ENCODE measurements at regions not wholly inside any gene's neighbourhood (a gene's known extent, or its start where the extent isn't known, plus 50 kb on each side); places are given as distances from the start of the nearest gene placed in this dataset.

GRCh38 chr5:82698026-82698425 is 379.2 kb downstream of the TMEM167A start:
- no peak for DNase-seq

GRCh38 chr5:82694711-82695285 is 382.4 kb downstream of the TMEM167A start:
- no peak for DNase-seq

DNA sequence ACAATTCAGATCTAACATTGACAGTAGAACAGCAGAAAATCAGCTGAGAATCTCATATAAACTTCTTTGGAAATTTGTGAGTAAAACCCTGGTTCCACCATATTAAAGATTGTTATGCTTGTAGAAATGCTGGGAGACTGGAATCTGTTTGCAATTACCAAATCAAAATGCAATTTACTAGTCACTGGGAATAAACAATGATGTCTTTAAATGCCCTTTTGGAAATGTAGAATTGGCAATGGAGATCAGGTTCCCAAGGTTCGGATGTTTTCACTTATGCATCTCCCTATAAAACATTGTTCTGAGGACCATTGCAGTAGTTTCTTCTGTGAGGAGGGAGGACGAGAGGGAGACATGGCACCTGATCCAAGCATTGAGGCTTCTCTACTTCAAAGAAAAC is 384.4 kb downstream of the TMEM167A start:
- no peak for DNase-seq

GRCh38 chr5:82684659-82685058 is 392.5 kb downstream of the TMEM167A start:
- DNase-seq, result no peak

DNA sequence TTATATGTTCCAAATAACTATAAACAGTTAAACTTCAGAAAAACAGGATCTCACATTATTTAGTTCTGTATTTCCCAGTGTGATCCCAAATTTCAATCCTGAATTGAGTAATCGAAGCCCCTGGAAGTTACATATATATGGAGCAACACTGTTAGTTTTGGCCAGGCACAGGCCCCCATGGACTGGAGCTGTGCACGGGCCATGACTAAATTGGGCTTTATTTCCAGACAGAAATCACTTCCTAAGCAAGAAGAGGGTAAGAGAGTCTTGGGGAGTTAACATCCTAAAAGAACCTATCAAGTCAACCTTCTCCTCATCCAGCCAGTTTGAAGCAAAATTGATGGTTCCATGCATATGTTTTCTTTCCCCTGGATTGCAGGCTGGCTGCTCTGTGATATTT is 393.0 kb downstream of the TMEM167A start:
- no peak for DNase-seq

- DNase-seq, result no peak
Observed at GRCh38 chr5:82679660-82680059, 397.5 kb downstream of the TMEM167A start.

DNA sequence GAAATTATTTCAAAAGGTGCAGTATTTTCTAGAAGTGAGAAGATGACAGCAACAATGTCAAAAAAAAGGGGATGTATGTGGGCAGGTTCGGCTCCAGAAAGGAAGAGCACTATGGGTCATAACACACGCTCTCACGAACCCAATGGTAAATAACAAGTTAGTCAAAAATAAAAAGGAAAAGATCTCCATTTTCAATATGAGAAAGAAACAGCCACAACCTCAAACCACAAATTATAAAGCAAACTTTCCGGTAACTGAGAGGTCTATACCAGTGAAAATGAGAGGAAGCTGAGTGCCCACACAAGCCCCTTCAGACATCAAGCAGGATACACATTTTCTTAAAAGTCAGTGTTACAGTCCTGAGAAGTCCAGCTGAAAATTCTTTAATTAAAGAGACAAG is 398.5 kb upstream of the RPS23 start:
- DNase-seq, result no peak

DNA sequence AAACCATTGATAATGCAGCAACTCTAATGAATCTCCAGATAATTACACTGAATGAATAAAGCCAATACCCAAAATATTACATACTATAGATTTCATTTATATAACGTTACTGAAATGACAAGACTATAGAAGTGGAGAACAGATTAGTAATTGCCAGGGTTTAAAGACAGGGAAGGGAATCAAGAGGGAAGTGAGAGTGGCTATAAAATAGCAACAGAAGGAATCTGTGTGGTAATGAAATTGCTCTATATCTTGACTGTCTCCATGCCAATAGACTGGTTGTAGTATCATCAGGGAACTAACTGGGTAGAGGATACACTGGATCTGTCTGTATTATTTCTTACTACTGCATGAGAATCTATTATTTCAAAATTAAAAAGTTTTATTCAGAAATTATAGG is 396.5 kb upstream of the RPS23 start:
- DNase-seq, result no peak

DNA sequence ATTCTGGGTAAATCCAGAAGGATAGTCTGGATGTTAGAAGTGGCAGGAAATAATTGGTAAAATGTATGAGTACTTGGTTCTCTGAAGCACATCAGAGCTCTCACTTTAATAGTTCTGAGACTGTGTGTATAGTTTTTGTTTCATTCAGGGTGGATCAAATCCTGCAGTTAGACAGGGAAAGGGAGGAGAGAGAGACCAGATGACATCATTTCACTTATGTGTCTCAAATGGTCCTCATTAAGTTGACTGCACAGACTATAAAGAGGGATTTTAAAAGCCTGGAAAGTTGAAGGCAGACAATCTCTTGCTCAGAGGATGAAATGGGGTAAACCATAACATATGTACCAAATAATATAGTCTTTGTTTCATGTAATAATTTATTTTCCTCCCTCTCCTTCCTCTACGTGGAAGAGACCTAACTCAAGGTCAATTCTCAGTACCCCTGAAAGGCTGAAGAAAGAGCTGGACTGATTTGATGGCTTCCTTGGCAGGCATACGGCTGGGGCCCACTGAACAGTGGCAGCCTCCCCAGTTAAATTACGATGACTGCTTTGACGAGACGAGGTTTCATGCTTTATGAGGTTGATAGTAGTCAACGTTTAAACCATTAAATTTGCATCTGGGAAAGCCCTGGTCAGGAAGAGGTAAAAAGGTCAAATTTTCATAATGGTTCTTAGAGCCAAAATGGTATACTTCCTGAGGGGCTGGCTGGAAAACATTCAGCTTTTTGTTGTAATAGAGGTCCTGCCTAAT is 395.1 kb upstream of the RPS23 start:
- DNase-seq, result no peak

DNA sequence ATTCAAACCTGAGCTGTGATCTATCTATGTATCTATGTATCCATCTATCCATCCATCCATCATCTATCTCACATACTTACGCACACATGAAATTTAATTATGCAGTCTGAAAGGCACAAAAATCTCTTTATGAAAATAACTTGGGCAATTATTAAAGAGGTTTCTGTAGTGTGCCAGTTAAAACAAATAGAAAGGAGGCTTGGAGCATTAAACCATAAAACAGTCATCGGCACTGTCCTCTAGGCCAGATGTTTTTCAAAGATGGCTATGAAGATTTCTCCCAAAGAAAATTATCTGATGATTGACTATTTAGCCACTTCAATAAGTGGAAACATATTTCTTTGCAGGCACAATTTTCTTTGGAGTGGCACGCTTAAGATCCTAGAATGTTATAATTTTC is 392.5 kb upstream of the RPS23 start:
- DNase-seq, result no peak

DNA sequence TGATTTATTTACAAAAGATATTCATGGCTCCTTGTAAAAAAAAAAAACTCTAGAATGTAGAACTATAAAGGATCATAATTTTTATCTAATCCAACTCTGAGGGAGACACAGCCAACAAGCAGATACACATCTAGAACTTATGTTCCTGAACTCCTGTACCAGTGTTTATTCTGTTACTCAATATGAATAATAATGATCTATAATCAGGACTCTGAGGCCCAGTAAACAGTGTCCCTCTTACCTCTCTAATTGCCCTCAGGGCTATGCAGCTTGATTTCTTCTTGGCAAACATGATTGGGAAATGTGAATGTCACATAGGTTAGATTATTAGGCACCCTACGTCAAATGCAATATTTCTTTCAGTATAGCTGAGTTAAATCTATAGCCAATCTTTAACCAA is 391.6 kb upstream of the RPS23 start:
- no peak for DNase-seq

- DNase-seq, result no peak
Observed at GRCh38 chr5:82666312-82666711, 388.2 kb upstream of the RPS23 start.

DNA sequence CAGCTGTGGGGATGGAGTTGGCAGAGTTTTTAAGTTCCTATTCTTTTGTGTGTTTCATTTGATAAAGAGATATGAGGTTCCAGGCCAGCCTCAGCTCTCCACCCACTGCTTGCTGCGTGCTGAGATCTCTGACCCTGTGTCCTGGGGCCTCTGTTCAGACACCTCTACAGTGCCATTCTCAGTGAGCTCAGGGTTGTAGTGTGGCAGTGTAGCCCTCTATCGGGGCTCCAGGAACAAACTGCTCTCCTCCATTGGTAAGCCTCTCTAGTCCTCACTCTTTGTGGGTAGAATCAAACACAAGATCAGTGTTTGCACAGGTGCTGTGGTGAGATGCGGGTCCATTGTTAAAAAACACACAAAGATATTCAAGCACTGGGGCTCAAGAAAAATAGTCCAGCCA is 386.6 kb upstream of the RPS23 start:
- DNase-seq, result no peak

DNA sequence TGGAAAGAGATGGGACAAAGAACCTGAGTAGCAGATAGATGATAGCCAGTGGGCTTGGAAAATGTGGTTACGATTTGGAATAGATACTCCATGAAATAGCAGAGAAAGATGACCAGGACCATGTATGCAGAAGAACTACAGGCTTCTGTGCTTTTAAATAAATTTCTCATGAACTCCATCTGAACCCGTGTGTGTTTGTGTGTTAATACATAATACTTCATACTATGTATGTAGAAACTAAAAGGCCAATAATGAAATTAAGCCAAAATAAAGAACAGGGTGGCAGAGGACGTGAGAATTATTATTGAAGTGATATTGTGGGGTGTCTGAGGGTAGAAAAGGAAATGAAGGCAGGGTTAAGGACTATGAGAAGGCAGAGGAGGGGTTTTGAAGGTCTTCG is 385.1 kb upstream of the RPS23 start:
- no peak for DNase-seq

- DNase-seq, result no peak
Observed at GRCh38 chr5:82662340-82662739, 384.2 kb upstream of the RPS23 start.

DNA sequence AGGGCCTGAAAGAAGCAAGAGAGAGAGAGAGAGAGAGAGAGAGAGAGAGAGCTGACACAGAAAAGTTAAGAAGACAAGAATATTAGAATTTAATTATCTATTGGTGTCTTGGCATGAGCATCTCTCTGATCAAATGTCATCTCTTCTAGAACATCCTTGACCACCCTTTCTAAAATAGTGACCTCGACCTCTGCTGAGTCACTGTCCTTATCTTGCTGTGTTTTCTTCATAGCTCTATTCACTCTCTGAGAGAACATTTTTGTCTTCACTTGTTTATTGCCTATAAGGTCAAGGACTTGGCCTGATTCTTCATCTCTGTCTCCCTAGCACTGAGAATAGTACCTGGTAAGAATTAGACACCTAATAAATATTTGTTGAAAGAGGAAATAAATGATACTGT is 383.8 kb upstream of the RPS23 start:
- no peak for DNase-seq

- no peak for DNase-seq
Observed at GRCh38 chr5:82661462-82661861, 383.3 kb upstream of the RPS23 start.

DNA sequence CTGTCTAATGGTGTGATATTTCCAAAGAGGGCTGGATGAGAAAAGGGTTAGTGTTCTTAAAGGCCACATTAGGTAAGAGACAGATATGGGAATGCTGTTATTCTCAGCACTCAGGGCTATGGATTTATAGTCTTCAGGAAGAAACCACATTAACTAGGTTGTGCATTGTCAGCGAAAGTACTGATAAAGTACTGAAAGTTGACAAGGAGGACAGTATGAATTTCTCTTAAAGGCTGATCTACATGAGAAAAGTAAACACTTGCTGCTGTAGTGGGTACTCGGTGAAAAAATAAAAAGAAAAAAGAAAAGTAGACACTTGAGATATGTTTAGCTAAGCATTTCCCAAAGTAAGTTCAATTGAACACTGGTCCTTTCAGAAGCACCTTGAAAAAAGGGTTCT is 381.0 kb upstream of the RPS23 start:
- DNase-seq, result no peak

DNA sequence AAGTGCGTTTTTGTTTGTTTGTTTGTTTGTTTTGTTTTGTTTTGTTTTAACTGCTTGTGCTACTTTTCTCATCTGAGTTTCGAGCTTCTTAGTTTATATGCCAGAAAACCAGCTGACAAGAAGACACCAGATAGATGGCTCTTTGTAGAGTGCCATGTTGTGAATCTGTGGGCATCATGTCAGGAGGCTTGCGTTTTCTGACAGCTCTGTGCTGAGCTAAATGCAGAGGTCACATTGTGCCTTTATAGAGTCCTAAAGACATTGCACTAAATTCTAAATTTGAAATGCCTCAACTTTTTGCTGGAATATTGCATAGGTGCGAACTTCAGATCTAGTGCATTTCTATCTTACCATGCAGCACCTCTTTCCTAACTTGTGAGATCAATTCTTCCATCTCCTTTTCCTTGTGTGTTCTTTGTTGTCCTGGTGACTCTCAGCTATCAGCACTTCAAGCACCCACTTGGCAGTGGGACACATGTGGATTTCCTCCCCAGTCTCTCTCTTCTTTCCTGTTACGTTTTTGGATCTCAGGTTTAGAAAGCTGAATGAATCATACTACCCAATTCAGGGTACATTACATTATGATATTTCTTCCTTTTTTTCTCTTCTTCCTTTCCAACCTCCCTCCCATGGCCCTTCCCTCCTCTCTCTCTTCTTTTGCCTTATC is 379.0 kb upstream of the RPS23 start:
- DNase-seq, result no peak

GRCh38 chr5:82656341-82656761 is 378.2 kb upstream of the RPS23 start:
- no peak for DNase-seq

GRCh38 chr5:82655078-82655477 is 376.9 kb upstream of the RPS23 start:
- peak; percentile 29 for DNase-seq

- DNase-seq, result no peak
Observed at GRCh38 chr5:82649943-82650342, 371.8 kb upstream of the RPS23 start.

GRCh38 chr5:82644766-82645165 is 366.6 kb upstream of the RPS23 start:
- DNase-seq, result no peak

DNA sequence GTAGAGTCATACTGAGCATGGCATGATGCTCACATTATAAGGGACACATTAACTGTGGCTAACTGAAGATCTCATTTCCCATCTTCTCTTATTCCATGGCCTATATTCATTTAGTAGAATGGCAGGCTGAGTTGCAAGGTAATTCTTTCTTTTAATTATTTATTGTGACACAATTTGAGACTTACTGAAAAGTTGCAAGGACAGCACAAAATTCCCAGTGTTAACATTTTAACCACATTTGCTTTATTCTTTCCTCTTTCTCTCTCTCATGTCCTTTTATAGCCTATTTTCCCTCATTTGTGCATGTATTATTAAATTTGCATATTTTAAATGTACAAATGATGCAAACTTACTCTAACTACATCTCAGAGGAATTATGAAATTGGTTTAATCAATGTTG is 366.1 kb upstream of the RPS23 start:
- DNase-seq, result no peak
